ENCODE measurements at regions not wholly inside any gene's neighbourhood (a gene's known extent, or its start where the extent isn't known, plus 50 kb on each side); places are given as distances from the start of the nearest gene placed in this dataset.

DNA sequence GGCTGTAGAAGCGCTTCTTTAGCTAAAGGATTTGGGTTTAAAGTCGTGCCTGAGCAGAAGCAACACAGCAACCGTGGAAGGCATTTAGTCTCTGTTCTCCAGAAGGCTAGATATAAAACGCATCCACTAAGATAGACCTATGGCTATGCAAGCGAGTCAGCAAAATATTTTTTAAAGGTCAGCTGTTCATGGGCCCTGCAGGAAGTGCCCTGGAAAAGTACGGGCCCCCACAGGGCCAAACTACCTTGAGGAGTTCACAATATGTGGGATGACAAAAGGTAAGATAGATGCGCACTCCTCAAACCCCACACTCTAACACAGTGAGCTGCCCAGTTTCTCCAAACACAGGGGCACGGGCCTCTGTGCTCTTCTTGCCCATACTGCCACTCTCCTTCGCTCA is 261.6 kb downstream of the VPS13C start:
- DNase-seq = no peak

DNA sequence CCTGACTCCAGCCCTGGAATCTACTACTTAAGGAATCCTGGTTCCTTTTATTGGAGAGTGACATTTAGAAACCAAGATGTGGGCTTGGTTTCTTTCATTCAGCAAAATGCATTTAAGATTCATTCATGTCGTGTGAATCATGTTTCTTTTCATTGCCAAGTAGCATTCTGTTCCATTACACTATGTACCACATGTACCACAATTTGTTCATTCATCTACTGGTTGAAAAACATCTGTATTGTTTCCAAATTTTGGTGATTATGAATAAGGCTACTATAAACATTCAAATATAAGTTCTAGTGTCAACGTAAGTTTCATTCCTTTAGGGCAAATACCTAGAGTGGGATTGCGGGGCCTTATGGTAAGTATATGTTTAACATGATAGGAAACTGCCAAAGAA is 264.2 kb downstream of the VPS13C start:
- no peak for DNase-seq

DNA sequence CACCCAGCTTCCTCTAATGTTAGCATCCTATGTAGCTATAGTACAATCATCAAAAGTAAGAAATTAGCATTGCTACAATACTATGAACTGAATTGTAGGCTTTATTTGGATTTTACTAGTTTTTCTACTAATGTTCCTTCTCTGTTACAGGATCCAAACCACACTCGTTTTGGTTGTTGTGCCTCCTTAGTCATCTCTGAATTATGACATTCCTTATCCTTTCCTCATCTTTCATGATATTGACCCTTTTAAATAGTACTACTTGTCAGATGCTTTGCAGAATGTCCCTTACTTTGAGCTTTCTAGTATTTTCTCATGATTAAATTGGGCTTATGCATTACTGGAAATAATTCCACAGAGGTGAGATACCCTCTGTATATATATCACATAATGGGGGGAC is 265.4 kb downstream of the VPS13C start:
- DNase-seq = no peak

DNA sequence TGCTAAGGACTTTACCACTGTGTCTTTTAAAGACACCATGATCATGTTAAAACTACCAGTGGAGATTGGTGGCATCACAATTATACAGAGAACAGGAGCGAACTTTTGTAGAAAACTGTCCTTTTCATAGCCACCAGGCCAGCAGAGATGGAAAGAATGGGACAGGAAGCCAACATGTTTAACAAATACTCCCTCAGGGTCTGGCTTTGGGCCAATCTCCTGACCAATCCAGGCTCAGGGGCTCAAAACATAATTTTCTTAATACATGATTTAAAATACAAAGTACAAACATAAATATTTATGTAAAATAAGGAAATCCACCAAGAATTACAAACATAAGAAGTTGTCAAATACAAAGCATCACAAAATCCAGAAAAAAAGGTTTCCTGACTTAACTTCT is 266.0 kb downstream of the VPS13C start:
- DNase-seq = no peak

DNA sequence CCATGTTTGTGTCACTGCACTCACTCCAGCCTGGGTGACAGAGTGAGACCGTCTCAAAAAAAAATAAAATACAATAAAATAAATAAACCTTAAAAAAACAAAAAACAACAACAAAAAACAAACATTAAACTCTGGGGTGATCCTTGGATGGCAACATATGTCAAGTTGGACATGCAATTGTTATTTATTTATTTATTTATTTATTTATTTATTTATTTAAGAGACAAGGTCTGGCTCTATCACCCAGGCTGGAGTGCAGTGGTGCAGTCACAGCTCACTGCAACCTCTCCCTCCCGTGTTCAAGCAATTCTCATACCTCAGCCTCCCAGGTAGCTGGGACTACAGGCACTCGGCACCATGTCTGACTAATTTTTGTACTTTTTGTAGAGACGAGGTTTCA is 275.5 kb downstream of the VPS13C start:
- DNase-seq = no peak

DNA sequence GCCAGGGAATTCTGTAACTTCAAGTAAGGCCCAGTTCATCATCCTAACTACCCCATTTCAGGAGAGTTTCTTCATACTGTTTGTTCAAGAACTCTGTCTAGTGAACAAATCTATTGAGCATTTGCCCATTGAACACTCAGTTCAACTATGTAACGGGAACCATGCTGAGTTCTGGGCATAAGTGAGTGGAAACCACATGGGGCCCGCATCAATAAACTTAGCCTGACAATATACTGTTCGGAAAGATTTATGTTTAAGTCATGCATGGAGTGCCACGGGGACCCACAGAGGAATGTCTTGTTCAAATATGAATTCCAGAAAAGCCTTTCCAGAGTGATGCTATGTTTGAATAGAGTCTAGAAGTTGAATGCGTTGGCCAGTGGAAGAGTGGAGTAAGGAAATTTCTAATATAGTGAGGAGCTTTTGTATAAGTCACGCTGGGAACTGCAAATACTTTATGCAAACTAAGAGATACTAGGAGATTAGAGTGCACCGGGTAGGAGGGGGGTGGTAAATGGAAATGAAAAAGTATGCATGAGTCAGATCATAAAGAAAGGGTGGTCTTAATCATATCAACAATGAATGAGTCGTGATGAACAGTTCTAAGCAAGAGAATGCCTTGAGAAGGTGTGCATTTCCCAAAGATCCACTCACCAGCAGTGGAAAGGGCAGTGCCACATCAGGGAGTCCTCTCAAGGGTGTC is 279.8 kb downstream of the VPS13C start:
- no peak for DNase-seq

DNA sequence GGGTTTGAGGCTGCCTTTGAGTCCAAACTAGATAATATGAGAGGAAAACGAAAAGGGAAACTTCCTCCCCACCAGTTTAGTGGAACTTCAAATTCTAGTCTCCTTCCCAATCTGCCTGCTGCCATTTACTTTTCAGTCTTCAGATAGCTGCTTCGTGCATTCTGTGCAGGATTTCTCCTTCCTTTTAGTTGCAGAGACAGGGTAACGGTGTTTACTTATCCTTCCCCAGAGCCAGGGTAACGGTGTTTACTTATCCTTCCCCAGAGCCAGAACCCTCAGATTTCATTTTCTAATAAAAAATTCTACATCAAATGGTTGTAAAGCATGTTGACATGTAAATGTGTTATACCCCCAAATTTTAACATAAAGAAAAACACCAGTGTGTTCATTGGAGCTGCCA is 282.6 kb downstream of the VPS13C start:
- no peak for DNase-seq

DNA sequence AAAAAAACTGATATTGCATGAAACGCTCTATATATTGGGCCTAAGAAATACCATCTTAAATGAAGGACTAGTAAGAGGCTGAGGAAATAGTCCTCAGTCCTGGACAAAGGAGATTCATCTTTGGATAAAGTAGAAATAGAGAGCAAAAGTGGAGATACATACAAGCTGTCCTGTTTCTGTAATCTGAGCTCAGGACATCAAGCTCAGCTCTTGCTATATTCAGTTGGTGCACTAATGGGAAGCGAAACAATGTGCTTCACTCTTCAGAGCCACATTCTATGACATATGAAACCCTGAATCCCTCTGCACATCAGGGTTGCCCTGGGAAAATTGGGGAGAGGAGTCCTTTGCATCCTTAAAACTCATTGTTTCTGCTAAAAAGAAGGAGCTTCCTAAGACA is 290.7 kb downstream of the VPS13C start:
- no peak for DNase-seq

DNA sequence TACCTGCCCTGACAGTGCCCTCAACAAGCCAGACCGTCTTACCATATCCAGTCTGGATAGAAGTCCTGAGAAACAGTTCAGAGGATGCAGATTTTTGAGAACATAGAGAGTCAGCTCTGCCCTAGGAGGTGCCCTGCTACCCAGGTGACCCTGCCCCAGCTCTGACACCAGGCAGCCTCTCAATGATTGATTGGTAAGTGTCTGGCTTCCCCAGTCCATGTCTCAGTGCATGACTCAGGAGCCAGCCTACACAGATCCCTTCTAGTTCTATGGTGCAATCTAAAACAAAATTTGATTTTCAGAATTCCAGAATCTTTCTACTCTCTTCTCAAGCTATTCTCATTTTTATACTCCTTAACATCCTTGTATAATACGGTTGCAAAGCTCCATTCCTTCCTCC is 292.1 kb downstream of the VPS13C start:
- DNase-seq = no peak

DNA sequence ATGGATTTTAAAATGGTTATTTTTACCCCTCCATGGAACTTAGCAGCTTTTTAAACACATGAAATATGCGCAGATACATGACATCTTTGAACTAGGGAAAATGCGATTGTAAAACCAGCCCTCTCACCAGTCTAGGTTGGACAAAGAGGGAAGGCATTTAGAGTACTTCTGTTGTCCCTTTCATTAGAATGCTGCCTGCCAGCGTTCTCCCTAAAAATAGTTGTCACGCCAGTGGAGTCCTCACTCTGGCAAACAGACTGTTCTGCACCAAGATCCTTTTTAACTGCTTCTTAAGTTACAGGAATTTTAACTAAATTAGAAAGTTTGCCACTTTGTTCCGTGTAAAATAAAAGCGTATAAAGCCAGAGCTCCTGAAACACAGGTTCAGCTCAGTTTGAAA is 295.3 kb downstream of the VPS13C start:
- no peak for DNase-seq

DNA sequence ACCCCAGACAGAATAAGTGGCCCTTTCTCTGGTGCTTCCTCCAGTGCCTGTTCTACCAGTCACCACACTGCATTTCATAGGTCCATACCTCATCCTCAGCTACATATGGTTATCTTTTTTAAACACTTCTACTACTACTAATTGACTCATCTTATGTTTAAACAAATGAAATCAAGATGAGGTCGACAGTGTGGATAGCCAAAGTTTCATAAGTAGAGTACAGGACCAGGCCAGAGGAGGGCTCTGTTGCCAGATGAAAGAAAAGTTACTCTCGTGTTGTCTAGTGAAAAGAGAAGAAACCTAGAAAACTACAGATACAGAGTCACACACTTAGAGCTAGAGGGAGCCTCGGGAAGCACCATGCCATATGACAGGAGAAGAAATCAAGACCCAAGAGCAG is 296.1 kb downstream of the VPS13C start:
- no peak for DNase-seq

DNA sequence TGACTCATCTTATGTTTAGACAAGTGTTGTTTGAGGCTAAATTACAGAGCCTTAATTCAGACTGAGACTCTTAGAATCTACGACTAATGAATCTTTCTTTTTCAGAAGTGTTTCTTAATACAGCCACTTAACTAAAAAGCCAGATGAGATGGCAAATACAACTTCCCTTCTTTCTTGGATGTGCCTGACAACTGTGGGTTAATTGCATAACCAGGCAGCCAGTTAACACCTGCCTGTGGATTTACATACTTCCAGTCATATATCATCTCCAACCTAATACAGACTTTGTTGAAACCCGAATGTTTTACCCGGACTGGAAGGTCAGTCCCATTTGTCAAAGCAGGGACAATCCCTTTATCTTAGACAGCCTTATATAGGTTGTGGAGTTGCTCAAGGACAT is 297.6 kb downstream of the VPS13C start:
- no peak for DNase-seq

DNA sequence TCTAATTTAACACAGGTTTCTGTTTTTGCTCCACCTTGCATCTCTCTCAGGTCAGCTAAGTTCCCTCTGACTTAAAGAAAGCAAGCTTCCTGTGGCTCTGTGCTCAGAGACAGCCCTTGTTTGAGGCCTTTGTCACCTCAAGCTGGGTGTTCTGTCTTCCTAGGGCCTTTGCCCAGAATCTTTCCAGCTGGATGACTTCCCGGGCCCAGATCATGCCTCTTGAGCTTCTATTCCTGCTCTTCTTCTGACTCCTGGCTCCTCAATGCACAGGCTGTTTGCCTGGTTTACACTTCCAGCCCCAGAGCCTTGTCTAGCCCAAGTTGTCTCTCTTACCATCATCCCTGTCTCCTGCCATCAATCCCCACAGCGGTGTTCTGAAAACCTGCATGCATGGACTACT is 300.6 kb downstream of the VPS13C start:
- DNase-seq = no peak

DNA sequence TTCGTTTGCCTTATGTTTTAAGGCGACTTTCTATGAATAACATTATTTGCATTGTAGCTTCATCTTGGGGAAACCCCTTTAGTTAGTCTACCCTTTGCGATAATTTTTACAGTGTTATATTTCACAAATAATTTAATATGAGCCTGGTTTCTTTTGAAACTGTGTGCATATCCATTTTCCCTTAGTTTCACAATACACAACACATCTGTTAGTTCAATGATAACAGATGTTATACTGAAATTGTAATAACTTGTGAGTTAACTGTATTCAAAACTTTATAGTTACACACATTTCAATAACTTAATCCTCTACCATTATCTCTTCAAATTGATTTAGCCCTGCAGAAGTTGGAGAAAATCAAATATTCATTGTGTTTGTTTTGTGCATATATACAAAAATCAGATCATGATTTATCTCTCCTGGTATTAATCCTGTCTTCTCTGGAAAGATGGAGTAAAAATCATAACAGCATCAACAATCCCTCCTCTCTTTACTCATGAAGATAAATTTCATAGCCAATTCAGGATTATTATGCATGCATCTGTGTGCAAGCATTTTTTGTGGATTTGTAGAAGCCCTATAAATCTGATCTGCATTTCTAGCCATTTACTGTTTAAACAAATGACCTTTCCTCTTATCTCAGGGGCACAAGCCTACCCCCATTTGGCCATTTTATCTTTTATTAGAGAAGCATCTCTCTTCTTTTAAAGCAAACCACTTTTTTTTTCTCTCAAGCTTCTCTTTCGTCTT is 304.0 kb downstream of the VPS13C start:
- DNase-seq = no peak

DNA sequence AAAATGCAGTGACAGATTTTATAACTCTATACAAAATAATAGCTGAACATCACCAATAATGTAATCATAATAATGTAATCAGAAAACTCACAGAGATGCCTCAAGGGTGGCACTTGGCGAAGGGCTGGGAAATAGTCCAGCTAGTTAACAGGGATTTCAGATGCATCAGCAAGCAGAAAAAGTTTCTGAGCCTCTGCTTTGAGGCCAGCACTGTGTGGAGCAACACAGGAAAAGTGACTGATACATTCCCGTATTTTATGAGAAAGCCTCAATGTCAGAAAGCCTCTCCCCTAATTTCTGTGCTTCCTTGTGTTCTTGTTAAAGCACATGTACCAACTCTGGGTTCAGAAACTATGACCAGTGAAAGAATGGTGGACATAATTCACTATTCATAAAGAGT is 304.8 kb downstream of the VPS13C start:
- no peak for DNase-seq

DNA sequence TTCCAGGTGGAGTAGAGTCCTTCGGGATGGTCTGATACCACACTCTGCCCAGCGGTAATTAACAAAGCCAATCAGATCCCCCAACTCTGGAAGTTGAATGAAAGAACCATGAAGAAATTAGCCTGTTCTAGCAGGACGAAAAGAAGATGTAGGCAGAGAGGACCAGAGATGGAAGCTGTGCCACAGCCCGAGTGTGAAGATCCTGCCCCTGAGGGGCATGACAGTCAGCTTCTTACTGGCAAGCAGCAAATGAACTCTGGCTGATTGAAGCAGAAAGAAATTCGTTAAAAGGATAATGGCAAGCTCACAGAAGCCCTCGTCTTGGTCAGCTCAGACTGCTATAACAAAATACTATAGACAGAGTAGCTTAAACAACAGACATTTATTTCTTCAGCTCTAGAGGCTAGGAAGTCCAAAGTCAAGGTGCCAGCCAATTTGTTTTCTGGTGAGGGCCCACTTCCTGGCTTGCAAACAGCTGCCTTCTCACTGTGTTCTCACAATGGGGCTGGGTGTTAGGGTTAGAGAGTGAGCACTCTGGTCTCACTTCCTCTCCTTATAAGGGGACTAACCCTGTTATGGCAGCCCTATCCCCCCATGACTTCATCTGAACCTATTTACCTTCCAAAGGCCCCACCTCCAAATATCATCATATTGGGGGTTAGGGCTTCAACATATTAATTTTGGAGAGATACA is 307.1 kb downstream of the VPS13C start:
- no peak for DNase-seq

DNA sequence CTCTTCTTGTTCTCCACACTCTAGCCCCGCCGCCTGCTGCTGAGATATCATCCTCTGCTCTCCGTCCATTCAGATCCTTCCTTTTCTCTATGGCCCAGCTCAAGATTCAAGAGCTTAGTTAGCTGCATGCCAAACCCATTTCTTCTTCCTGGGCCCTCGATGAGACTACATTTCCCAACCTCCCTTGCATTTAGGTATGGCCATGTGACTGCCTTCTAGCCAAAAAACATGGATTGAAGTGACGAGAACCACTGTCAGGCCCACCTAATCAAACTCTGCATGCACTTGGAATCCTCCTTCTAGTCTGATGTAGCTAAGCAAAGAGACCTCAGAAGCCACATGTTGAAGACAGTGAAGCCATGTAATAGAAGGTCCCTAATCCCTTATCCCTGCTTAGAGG is 308.2 kb downstream of the VPS13C start:
- no peak for DNase-seq

DNA sequence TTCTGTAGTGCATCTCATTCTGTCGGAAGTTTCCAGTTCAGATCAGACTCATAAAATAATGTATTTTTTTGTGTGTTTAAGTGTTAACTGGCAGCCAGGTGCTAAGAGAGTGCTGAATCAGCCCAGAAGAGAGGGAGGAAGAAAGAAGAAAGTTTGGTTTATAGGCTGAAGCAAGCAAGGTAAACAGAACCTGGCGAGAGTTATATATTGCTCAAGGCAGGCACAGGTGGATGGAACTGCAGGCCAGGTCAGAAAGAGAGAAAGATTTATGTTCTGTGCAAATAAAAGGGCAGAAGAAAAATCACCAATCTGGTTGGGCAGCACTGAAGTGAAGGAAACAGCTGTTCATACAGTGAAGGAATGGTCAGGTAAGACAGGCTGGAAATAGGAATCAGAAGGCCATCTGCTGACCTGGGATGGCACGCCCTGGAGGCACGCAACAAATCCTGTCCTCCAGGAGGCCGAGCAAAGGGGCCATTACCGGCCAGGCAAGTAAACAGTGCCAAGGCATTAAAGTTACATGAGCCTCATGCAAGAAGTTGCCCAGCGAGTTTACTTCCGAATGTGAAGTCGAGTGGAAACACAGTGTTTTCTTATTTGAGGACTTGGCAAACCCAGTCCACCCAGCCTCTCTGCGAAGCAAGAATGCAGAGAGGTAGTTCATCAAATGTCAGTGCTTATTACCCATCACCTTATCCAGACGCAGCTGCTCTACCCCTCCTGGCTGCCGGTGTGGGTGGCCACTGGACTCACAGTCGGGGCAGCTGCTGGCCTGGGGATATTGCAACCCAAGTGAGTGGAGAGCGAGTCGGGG is 309.8 kb downstream of the VPS13C start:
- peak; percentile 21 for DNase-seq

DNA sequence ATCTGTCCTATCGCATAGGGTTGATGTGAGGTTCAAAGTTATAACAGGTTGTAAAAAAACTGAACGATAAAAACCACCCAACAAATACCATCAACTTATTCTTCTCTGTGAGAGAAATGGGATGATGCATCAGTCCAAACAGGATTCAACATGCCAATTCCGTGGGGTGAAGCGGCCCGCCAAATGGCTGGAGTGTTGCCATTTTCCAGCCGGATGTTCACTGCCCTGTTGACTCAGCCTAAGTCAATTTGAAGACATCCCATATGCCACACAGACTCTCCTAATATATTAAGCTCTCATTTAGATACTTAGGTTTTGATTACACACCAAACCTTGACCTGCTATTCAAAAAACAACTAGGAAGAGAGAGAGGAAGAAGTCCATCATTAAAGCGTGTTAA is 311.1 kb downstream of the VPS13C start:
- DNase-seq = no peak

DNA sequence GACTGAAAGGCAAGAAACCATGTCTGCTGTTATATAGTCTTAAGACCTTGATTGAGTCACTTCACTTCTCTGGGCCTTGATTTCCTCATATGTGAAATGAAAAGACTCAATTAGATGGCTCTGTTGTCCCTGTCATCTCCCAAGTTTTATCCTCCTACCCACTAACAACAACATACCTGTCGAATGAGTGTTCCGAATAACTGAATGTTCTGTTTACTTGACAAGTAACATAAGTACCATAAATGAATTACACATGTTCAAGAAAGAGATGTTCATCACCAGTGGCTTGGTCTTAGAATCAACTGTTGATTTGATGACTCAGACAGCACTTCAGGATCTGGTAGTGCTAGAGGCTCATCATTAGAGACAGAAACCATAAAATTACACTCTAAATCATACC is 311.7 kb downstream of the VPS13C start:
- DNase-seq = no peak

DNA sequence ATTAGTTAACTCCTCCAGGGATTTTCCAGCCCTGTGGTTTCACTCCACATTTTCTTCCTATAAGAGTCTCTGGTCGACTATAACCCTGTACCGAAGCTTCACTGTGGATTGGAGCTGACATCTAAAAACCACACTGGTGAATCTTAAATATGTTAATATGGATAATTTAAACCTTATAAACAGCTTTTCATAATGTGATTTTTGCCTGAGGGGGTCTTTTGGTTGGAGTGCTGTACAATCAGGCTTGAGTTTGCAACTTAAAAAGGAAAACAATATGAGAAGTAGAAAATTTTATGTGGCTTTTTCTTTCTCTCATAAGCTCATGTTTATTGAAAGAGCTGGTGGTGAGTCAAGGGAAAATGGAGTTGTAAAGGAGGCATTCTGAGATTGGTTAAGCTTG is 313.7 kb downstream of the VPS13C start:
- DNase-seq = no peak

DNA sequence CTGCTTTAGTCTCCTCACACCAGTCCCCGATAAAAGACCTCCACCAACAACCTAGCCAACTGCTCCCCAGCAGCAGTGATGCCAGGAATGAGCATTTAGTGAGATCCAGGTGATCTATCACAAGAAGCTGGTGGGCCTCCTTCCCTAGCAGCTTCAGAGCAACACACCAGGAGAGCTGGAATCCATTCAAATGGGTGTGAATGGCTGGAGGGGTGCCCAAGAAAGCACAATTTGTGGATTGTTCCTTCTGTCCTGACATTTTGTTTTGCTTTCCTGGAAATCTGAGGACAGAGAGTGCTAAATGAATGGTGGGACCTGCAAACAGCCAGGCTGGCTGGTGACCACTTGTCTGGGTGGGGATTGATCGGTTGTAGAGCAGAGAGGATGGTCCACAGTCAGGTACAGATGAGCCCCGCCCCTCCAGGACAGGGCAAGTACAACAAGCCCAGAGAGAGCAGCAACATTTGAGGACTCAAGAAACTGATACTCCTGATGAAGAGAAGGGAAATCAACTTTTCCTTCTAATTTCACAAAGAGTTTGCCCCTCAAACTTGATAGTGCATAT is 316.8 kb downstream of the VPS13C start:
- DNase-seq = no peak

DNA sequence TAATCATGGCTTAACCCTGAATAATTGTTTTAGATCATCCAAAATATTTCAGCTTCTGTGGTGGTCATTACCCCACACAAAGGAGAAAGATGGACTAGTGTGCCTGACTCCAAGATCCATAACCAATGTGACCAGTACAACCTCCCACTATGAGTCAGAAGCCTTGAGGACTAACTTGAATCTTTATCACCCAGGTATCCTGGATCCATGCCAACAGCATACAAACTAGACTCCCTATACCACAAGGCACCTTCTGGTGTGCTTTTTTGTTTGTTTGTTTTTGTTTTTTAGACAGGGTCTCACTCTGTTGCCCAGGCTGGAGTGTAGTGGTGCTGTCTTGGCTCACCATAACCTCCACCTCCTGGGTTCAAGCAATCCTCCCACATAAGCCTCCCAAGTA is 317.7 kb downstream of the VPS13C start:
- DNase-seq = no peak
